Kasumi-1 (cell line): ENCODE measurements at regions not wholly inside any gene's neighbourhood (a gene's known extent, or its start where the extent isn't known, plus 50 kb on each side); places are given as distances from the start of the nearest gene placed in this dataset.
A peak's percentile ranks its signal among the peaks of the same experiment; 100 is the strongest.
"Not testable (repeated sequence)": the region's sequence is repeated elsewhere in the genome, so short reads cannot be mapped to it uniquely, and the experiment has no call there.

Experiments used
- DNase-seq, 2 experiments: peaks; one replicate each; lab custom pipeline; 2025; lab: John Stamatoyannopoulos, UW

DNA sequence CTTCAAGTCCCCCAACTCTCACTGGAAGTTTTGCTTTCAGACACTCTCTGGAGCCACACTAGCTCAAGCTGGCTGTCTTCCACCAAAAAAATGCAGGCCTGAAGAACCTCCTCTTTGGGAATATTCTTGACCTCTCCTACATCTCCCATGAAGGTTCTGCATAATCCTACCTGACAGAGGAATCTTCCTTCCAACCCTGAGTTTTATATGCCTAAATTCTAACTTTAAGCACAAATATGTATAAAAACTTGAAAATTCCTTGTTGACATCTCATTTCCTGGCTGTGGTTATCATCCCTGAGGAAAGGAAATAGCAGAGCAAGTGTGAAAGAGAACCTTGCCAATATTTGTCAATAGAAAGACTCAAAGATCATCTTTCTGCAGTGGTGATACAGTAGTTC, 249.0 kb downstream of the LPIN1 start:
- DNase-seq: no peak

DNA sequence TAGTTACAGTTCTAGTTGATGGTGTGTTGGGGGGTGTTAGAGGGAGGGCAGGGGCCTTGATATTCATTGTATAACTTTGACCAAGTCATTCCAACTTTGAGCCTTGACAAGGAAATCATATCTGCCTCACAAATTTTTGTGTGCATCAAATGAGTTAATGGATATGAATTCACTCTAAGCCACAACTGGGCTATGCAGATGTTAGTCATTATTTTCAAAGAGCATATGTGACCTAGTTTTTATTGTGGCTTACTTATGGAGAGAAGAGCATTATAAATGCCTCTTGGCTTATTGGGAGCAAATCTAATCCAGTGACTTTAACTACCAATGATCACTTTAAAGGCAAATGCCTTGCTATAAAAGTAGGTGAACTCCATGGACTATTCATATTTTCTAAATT, 250.2 kb downstream of the LPIN1 start:
- no peak for DNase-seq

DNA sequence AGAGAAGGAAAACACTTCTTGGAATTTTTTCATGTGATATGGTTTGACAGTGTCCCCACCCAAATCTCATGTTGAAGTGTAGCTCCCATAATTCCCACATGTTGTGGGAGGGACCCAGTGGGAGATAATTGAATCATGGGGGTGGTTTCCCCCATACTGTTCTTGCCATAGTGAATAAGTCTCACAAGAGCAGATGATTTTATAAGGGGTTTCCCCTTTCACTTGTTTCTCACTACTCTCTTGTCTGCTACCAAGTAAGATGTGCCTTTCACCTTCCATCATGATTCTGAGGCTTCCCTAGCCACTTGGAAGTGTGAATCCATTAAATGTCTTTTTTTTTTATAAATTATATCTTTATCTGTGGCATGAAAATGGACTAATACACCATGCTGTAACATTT, 250.7 kb downstream of the LPIN1 start:
- DNase-seq: no peak

DNA sequence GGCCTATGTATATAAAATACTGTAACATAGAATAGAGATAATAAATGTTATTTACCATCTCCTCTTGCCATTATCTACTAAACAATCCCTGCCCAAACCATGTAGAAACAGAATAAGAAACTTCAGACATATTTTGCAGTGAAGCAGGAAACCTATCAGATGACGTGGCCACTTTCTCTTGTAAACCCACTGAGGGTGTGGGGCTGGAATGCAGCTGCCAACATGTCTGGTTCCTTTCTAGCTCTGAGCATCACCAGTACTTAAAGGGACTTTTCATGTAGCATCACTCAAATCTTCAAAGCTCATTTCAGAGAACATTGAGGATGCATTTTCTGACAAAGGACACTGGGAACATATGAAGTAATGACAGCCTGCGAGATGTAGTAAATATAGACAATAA, 251.8 kb downstream of the LPIN1 start:
- no peak for DNase-seq

DNA sequence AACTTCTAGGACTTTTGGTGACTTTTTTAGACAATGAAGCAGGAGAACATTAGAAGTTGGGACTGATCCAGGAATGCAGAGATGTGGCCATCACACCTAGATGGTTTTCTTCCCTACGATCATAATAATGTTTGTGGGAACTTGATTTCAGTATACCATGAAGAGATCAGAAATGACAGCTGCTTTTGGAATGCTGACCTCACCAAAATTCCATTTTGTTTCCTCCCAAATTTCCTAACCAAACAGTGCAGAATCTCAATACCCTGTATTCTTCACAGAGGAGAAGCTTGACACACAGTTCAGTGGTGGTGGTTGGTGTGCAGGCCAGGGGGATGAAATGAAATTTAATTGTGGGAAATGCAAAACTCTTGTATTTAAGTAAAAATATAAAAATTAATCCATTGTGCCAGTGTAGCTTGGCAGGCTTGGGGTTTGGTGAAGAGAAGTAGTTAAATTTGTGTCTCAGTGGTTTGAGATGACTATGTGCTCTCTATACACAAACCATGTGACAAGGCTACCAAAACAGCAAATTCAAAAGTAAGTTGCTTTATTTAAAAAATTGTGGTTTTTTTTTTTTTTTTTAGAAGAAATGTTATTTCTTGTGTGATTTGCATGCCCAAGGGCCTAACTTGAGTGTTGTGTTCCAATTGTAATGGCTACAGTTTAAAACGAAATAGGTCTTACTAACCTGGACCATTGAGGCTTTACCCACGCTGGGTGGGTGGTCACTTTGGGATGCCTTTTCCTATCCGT, 252.4 kb downstream of the LPIN1 start:
- DNase-seq: no peak

DNA sequence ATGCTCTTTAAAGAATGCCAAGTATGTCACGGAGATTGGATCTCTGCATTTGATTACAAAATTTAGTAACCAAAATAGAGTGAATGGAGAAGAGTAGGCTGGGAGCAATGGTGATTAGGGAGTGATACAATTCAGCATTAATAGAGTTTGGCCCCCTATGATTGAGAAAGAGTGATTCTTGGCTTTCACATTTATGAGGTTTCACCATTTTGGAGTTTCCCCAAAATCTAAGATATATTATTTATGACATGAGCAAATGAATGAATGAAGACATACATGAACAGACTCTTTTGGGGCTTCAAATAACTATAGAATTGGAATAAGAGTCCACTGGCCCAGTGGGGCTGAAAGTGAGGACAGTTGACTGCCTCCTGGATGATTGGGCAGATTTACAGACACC, 255.2 kb downstream of the LPIN1 start:
- DNase-seq: no peak

DNA sequence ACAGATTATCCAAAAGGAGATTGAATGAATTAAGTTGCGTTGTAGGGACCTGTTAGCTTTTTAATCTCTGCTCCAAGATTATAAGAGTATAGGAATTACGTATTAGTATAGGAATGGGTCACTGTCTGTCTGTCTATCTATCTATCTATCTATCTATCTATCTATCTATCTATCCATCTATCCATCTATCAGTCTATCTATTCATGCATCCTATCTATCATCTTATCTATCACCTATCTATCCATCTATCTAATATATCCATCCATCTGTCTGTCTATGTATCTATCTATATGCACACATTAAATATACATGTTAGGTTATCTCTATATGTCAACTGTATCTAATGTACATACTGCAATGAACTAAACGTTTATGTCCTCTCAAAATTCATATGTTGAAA, 255.8 kb downstream of the LPIN1 start:
- no peak for DNase-seq

DNA sequence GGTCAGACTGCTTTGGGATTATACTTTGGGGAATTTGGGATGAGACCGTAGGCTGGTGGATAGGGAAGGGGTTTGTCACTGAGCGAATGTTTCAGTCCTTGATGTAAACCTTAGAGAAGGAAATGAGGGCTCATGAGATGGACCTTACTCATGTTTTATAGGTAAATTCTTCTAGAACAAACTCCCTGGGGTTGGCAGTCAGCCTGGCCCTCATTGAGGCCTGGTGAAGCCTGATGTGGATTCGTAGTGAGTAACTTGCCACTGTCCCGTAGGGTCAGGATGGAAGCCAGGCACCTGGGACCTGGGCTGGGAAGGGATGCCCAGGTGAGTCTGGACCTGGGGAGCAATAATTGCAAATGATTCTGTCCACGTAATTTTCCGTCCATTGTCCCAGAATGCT, 258.3 kb downstream of the LPIN1 start:
- DNase-seq: no peak

DNA sequence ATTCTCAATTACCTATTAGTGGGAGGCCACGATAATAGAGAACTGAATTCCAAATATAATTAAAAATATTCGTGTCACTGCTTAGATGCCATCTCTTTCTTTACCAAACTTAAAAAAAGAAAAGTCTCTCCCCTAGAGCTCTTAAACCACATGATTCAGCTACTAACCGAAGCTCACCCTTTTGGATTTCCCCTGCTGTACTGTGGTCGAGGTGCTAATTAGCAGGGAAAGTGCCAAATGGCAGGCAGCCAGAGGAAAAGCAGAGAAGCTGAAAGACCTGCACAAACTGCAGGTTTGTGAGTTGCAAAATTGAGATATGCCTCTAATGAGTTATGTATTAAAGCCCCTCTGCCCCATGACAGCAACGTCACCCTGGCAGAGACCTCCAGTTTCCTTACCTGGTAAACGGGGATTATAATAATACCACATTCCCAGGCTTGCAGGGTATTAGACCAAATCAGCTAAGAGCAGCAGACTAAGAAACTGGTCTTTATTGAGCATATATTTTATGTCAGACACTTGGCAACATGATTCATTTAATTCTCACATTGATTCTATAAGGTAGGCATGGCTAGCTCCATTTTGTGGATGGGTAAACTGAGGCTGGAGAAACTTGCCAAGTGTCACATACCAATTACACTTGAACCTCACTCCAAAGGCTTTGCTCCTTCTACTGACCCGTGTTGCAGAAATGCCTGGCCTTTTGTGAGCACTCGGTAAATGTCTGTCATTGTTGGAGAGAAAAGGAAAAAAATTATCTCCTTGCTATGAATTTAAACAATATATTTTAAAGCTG, 259.7 kb downstream of the LPIN1 start:
- DNase-seq: peak; percentile 77 to 81

DNA sequence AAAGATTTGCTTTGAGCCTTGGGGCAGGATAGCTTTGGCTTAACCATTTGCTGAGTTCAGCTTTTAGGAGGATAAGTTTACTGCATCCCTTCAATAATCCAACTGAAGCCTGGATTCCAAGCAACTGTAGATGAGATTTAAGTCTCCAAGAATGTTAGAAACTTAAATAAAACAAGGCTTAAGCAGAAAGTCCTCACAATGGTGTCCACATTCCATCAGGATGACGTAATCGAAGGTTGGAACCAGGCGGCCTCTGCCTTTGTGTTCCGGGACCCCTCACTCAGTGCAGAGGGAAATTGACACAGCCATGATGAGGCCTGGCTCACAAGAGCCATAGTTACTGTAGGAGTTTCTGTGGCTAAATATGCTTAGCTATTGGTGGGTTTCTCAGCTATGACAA, 260.4 kb downstream of the LPIN1 start:
- DNase-seq: no peak

DNA sequence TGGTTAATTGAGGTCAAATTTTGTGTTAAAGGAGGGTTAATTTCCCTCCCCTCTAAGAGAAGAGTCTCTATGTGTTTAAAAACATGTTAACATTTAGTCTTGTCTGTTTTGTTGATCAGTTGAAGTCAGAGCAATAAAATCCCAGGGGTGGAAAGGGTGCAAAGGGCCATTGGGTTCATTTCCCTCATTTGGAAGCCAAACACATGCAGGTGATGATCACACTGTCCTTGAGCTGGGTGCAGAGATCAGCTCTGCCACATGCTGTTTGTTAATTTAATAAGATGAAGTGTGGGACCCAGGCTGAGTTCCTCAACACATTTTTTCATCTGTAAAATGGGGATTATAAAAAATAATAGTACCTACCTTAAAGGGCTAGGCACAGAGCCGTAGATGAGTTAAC, 260.9 kb downstream of the LPIN1 start:
- DNase-seq: no peak

DNA sequence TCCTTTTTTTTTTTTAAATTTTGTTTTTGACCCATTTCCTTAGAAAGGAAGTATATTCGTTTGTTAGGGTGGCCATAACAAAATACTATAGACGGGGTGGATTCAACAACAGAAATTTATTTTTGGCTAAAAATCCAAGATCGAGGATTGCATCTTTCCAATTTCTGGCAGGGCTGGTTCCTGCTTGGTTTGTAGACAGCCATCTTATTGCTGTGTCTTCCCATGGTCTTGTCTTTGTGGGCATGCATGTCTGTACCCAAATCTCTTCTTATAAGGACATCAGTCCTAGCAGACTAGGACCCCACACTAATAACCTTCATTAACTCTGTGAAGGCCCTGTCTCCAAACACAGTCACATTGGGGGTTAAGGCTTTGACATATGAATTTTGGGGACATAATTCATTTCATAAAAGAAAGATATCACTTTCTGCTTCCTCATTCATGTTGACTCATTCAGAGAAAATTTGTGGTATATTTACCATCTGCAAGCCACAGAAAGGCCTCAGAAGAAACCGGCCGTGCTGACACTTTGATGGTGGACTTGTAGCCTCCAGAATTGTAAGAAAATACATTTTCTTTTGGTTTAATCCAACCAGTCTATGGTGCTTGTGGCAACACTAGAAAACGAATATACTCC, 262.1 kb downstream of the LPIN1 start:
- no peak for DNase-seq

DNA sequence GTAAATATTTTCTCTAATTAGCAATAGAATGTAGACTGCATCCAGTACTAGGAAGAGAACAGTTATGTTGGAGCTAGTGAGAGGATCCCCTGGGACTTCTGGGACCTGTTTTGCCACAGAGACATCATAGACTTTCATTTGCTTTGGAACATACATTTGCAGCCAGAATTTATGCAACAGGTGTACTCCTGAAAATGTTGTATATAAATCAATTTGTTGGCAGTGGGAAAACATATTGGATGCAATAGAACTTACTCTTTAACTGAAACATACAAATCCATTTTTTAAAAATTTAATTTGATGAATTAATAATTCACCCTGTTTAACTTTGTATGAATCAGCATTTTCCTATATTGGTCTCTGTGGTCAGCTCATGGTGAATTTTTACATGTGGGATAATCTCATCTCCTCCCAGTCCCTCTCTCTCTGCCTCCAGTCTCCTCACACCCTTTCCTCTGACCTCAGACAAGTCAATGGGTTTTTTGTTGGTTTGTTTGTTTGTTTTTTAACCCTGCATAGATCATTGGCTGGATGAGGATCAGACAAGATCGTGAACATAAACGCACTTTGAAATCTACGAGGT, 263.0 kb downstream of the LPIN1 start:
- DNase-seq: no peak

DNA sequence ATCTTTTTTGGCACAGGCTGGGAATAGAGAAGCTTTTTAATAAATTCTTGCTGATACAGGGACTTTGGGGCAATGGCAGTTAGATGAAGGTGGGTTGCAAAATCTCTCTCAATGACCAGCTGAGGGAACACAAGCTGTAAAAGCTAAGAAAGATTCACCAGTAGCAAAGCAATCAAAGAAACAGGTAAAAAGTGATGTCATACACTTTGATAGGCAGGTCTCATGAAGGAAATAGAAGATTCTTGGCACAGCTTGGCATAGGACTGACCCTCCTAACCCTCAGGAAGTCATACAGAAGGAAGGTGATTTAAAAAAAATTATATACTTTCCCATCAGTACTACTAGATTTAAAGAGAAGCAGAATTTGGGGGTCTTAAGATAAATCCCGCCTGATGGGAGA, 263.6 kb downstream of the LPIN1 start:
- DNase-seq: no peak

DNA sequence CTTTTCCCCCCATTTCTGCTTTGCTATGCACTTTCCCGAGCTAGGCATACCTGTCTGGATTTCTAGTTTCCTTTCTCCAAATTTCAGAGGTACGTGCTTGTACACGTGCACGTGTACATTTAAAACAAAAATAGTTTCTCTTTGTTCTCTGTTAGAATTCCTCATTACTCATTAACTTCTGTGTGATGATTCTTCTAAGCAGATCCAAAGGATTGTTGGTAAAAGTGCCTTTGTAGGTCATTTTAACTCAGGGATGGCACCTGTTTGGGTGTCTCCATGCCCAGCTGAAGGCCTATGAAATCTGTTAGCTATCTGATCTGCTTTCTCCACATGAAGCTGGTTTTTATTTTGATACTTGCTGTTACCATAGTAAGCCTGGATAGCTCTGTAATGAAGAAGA, 264.3 kb downstream of the LPIN1 start:
- no peak for DNase-seq

DNA sequence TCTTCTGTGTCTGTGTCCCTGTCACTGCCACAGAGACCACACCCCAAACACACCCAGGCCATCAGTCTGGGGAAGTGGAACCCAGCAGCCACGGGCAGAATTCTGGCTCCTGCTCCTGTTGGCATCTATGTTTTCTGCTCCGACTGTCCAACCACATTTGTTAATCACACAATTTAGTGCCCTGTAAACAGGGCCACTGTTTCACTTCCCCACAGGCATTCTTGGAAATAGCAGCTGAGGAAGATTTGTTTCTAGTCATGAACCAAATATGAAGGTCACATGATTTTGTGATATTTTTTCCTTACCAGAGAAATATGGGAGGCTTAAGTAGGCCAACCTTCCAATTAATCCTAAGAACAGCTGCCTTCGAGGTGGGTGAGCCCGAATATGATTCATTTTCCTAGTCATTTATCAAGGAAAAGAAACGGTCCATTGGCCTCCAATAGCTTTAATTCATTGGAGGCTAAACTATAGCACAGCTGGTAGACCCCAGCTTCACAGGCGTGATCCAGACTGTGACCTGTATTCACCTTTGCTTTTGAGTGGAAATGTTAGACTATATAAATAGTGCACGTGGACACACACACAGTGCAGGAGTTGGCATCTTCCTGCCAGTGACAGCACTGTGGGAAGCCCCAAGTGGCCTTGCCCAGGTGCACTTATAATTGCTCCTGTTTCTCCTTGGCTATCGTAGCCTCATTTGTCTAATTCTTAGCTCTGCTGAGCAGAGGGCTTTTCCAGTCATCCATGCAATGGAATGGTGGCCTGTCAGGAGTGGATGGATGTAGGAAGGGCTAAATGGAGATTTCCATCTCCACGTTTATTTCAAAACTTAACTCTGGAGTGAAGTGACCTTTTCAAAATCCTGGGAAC, 267.9 kb downstream of the LPIN1 start:
- no peak for DNase-seq

DNA sequence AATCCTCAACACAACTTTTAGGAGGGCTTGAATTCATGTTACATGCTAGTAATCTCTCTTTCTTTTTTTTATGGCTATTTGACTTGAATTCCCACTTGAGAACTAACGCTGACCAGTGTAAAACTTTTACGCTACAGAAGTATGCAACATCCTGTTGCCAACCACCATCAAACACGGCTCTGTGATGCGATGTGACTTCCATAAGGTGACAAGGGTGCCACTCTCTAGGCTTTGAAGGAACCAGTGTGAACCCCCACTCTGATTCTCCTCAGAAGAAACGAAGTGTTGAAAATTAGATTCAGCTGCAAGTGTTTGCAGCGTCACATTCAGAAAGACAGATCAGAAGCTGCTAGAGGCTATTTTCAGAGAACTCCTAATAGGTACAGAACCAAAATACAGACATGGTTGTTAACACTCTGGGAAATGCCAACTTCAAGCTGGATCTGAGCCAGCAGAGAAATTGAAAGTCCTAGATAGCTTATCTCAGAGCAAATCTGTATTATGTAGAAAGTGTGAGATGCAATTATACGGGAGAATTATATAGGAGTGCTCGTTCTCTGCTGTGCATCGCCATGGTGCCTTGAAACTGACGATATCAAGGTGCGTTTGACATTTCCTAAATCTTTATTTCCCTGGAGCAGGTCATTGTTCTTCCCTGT, 271.2 kb downstream of the LPIN1 start:
- no peak for DNase-seq

DNA sequence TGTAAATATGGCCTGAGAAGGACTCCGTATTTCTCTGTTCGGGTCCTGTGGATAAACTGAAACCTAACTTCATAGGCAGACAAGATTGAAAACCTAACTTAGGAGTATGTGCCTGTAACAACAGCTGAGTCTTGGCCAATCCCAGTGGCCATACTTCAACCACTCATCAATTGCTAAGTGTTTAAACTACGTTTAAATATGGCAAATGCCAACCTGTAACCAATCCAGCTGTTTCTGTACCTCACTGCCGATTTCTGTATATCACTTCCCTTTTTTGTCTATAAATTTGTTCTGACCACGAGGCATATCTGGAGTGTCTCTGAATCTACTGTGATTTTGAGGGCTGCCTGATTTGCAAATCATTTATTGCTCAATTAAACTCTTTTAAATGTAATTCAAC, 272.3 kb downstream of the LPIN1 start:
- DNase-seq: peak; percentile 18 to 20

DNA sequence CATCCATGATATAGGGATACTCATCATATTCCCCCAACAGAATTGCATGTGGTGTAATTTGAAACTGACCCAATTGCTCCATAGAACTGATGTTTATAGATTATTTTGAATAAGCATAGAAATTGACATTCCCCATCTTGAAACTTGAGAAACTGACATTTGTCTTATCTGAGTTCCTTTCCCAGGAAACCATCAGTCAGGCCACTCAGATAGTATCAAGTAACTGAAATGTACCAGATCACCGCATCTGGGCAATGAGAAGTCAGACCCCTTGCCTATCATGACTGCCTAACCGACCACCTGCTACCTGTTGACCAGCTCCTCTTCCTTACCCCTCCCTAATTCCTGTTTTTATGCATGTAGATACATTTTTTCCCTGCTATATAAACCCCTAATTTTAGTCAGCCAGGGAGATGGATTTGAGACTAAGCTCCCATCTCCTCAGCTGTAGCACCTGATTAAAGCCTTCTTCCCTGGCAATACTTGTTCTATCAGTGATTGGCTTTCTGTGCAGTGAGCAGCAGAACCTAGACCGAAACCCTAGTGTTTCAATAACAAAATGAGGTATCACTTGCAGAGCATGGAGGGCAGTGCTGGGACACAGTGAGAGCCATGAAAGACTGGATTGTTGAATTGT, 274.5 kb downstream of the LPIN1 start:
- no peak for DNase-seq

DNA sequence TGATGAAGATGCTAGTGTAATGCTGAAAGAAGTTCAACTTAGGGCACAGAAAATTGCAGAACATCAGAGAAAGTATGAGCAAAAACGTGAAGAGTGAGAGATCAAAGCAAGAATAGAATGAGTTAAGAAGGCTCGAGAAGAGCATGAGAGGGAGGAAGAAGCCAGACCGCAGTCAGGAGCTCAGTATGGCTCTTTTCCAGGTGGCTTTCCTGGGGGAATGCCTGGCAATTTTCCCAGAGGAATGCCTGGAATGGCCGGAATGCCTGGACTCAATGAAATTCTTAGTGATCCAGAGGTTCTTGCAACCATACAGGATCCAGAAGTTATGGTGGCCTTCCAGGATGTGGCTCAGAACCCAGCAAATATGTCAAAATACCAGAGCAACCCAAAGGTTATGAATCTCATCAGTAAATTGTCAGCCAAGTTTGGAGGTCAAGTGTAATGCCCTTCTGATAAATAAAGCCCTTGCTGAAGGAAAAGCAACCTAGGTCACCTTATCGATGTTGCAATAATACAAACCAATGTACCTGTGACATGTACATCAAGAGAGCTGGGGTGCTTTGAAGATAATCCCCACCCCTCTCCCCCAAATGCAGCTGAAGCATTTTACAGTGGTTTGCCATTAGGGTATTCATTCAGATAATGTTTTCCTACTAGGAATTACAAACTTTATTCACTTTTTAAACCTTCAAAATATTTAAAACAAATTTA, 277.9 kb downstream of the LPIN1 start:
- DNase-seq: not testable (repeated sequence)
